ENCODE measurements at regions not wholly inside any gene's neighbourhood (a gene's known extent, or its start where the extent isn't known, plus 50 kb on each side); places are given as distances from the start of the nearest gene placed in this dataset.
"Not testable (repeated sequence)": the region's sequence is repeated elsewhere in the genome, so short reads cannot be mapped to it uniquely, and the experiment has no call there.

- TF ChIP-seq FOXM1 (IDR thresholded peaks at IDR 0.05; ENCODE audit: borderline replicate concordance); SP1 (IDR thresholded peaks at IDR 0.05); ARNT (IDR thresholded peaks at IDR 0.05); BHLHE40 (IDR thresholded peaks at IDR 0.05; ENCODE audit: borderline replicate concordance): not testable (repeated sequence)
Measured at GRCh38 chr17:15817861-15818260, 85.8 kb downstream of the TBC1D26 start.

All from HEK293T (cell line).